ENCODE measurements at regions not wholly inside any gene's neighbourhood (a gene's known extent, or its start where the extent isn't known, plus 50 kb on each side); places are given as distances from the start of the nearest gene placed in this dataset.

DNA sequence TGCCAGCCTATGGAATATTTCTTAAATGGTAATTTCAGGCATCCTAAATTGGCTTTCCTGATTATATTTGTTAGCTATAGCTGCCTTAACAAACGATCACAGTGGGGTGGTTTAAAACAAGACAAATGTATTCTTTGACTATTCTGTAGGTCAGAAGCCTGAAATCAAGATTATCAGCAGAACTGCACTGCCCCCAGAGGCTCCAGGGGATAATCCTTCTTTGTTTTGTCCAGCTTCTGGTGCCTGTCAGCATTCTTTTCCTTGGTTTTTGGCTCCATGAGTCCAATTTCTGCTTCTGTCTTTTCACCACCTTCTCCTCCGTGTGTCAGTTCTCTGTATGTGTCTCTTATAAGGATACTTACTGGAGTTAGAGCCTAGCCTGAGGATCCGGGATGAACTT lies 1282.2 kb upstream of the USP15 start:
- TF ChIP-seq, protein P1, sequence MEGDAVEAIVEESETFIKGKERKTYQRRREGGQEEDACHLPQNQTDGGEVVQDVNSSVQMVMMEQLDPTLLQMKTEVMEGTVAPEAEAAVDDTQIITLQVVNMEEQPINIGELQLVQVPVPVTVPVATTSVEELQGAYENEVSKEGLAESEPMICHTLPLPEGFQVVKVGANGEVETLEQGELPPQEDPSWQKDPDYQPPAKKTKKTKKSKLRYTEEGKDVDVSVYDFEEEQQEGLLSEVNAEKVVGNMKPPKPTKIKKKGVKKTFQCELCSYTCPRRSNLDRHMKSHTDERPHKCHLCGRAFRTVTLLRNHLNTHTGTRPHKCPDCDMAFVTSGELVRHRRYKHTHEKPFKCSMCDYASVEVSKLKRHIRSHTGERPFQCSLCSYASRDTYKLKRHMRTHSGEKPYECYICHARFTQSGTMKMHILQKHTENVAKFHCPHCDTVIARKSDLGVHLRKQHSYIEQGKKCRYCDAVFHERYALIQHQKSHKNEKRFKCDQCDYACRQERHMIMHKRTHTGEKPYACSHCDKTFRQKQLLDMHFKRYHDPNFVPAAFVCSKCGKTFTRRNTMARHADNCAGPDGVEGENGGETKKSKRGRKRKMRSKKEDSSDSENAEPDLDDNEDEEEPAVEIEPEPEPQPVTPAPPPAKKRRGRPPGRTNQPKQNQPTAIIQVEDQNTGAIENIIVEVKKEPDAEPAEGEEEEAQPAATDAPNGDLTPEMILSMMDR (IDR thresholded peaks at IDR 0.05), result no peak
- TF ChIP-seq POLR2A (IDR thresholded peaks at IDR 0.05), result no peak
